ENCODE measurements at regions not wholly inside any gene's neighbourhood (a gene's known extent, or its start where the extent isn't known, plus 50 kb on each side); places are given as distances from the start of the nearest gene placed in this dataset.
A peak's percentile ranks its signal among the peaks of the same experiment; 100 is the strongest.
"Not testable (repeated sequence)": the region's sequence is repeated elsewhere in the genome, so short reads cannot be mapped to it uniquely, and the experiment has no call there.

- DNase-seq = peak; percentile 2
Measured at GRCh38 chr4:86482306-86483172, 111.6 kb upstream of the PTPN13 start.

- no peak for DNase-seq
Measured at GRCh38 chr4:86483173-86483490, 111.0 kb upstream of the PTPN13 start.

- no peak for DNase-seq
Measured at GRCh38 chr4:86483773-86484172, 110.3 kb upstream of the PTPN13 start.

- no peak for DNase-seq
Measured at GRCh38 chr4:86484241-86484640, 109.9 kb upstream of the PTPN13 start.

- DNase-seq = no peak
Measured at GRCh38 chr4:86487738-86488348, 106.3 kb upstream of the PTPN13 start.

GRCh38 chr4:86493460-86493859, 100.7 kb upstream of the PTPN13 start:
- DNase-seq = peak; percentile 52

GRCh38 chr4:86496094-86497080, 97.7 kb upstream of the PTPN13 start:
- DNase-seq = peak; percentile 48

GRCh38 chr4:86497131-86497530, 97.0 kb upstream of the PTPN13 start:
- no peak for DNase-seq

- DNase-seq = peak; percentile 54
Measured at GRCh38 chr4:86497980-86498862, 95.9 kb upstream of the PTPN13 start.

GRCh38 chr4:86498863-86499166, 95.3 kb upstream of the PTPN13 start:
- DNase-seq = no peak

- DNase-seq = no peak
Measured at GRCh38 chr4:86500527-86500926, 93.6 kb upstream of the PTPN13 start.

- DNase-seq = no peak
Measured at GRCh38 chr4:86502081-86502480, 92.0 kb upstream of the PTPN13 start.

- no peak for DNase-seq
Measured at GRCh38 chr4:86506591-86506990, 87.5 kb upstream of the PTPN13 start.

- DNase-seq = no peak
Measured at GRCh38 chr4:86508436-86508835, 85.7 kb upstream of the PTPN13 start.

GRCh38 chr4:86511590-86511989, 82.5 kb upstream of the PTPN13 start:
- DNase-seq = no peak

- no peak for DNase-seq
Measured at GRCh38 chr4:86512631-86513030, 81.5 kb upstream of the PTPN13 start.

- DNase-seq = not testable (repeated sequence)
Measured at GRCh38 chr4:86515963-86516362, 78.2 kb upstream of the PTPN13 start.

- peak; percentile 50 for DNase-seq
Measured at GRCh38 chr4:86521373-86521969, 72.6 kb upstream of the PTPN13 start.

GRCh38 chr4:86522349-86522748, 71.8 kb upstream of the PTPN13 start:
- no peak for DNase-seq

- DNase-seq = peak; percentile 89
Measured at GRCh38 chr4:86523333-86523732, 70.8 kb upstream of the PTPN13 start.

GRCh38 chr4:86527713-86528112, 66.4 kb upstream of the PTPN13 start:
- DNase-seq = not testable (repeated sequence)

- DNase-seq = no peak
Measured at GRCh38 chr4:86529436-86529835, 64.7 kb upstream of the PTPN13 start.
